ENCODE measurements at regions not wholly inside any gene's neighbourhood (a gene's known extent, or its start where the extent isn't known, plus 50 kb on each side); places are given as distances from the start of the nearest gene placed in this dataset.

GRCh38 chr11:134908583-134908982, 496.5 kb upstream of the B3GAT1 start:
- DNase-seq (ENCODE audit: low spot score) = no peak

- DNase-seq (ENCODE audit: low spot score) = no peak
These were observed 495.6 kb upstream of the B3GAT1 start for GRCh38 chr11:134907636-134908035.

GRCh38 chr11:134906356-134906955, 494.4 kb upstream of the B3GAT1 start:
- DNase-seq (ENCODE audit: low spot score) = no peak

- DNase-seq (ENCODE audit: low spot score) = no peak
These were observed 493.9 kb upstream of the B3GAT1 start for GRCh38 chr11:134905928-134906327.

DNA sequence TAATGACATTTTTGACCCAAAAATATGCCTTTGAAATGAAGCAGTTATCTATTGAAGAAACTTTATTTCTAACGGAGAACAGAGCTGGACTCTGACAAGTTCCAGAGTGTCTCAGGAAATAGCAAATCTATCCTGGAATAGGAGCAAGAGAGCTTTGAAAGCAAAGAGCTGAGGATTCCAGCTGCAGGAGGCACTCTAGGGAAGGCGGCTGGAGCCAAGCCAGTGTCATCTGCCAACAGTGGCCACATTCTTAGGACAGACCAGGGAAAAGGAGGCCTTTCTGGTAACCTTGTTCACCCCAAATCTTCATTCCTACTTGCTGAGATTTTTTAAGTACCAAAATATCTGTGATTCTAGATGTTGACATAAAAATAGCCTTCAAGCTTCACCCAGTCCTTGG, 493.5 kb upstream of the B3GAT1 start:
- no peak for DNase-seq (ENCODE audit: low spot score)

DNA sequence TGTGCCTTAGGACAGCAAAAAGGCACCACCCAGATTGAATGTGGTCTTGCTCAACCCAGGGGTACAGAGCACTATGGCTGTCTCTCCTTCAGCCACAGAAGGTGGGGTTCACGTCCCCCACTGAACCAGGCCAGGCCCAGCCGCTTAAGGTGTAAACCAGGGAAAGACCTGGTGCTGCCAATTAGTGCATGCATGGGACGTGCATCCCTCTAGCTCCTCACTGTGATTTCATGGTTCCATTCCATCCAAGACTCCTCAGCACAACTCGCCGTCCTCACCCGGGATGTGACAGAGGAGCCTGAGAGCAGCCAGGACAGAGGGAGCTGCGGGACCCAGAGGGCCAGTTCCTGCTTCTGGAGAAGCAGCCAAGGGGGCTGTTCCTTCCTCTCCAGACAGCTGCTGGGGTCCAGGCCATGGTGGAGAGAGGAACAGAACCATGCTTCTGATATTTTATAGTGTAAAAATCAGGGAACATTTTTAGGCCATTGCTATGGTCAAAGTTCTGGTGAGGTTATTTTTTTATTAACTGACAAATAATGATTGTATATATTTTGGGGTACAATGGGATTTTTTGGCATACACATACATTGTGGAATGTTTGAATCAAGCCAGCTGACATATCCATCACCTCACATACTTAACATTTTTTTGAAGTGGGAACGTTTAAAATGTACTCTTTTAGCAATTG, 492.2 kb upstream of the B3GAT1 start:
- DNase-seq (ENCODE audit: low spot score) = no peak

GRCh38 chr11:134901955-134902918, 490.2 kb upstream of the B3GAT1 start:
- DNase-seq (ENCODE audit: low spot score) = no peak

DNA sequence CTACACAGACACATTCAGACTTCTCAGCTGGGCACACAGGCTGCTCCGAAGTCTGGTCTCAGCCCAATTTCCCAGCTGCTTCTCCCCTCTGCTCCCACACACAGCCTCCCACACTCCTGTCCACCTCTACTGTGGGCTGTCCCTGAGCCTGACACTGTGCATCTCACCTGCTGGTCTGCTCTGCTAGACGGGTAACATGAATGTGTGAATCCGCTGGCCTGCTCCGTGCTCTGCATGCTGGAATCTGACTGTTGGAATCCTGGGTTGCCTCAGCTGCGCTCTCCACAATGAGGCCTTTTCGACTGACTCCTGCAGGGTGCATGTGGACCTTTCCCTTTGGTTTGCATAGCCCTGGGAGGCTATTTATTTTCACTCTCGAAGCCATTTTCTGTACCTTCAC, 489.5 kb upstream of the B3GAT1 start:
- DNase-seq (ENCODE audit: low spot score) = no peak

DNA sequence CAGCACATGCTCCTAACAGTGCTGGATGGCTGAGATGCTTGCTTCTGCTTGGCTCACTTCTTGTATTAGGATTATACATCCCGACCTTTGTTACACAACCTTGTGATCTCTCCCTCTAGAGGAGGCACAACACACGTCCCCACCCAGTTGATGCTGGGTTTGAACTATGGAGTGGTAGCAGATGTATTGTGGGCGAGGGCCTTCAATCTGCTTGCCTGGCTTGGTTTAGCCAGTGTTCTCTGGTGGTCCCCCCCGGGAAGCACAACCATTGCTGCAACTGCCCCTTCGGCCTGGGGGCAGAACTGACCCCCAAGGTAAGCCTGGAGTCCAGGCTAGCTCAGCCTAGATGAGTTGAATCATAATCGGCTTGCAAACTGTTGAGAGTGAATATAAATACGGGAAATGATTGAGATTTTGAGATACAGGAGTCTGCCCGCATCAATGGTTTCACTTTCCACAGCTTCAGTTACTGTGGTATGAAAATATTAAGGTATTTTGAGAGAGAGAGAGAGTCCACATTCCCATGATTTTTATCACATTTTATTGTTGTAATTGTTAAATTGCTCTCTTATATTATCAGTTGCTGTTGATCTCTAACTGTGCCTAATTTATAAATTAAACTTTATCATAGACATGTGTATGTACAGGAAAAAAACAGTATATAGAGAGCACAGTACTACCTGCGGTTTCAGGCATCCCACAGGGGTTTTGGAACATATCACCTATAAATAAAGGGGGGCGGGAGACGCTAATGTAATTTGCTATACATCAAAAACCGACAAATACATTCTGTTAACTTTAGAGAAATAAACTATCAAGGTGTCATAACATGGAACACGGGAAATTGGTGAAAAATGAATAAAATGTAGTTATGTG, 482.0 kb upstream of the B3GAT1 start:
- DNase-seq (ENCODE audit: low spot score) = no peak

DNA sequence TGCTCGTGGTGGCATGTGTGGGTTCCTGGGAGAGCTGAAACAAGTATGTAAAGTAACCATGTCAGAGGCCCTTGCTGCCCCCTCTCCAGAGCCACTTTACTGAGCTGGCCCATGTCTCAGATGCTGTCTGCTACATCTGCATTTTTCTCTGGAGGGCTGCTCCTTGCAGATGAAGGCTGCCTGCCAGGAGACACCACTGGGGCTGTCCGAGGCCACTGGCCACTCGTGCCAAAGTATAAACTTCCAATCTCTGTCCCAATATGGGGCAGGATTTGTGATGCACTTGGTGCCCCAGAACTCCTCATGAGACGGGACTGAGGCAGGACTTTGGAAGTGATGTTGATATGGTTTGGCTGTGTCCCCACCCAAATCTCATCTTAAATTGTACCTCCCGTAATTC, 478.4 kb upstream of the B3GAT1 start:
- no peak for DNase-seq (ENCODE audit: low spot score)

DNA sequence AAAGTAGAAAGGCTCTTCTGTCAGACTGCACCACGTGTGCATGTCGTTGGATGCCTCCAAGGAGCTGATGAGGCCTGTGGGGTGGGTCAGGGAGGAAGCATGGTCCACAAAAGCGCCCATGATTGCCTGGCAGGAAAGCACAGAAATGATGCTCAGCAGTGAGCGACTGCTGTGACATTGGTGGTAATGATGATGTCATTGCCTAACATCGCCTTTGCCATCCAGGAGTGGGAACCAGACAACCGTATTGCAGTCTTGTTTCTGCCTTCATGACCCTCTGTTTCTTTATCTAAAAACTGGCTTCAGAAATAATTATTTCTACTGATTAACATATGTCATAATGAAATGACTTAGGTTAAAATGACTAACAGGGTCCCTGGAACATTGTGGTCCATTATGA, 477.8 kb upstream of the B3GAT1 start:
- no peak for DNase-seq (ENCODE audit: low spot score)

DNA sequence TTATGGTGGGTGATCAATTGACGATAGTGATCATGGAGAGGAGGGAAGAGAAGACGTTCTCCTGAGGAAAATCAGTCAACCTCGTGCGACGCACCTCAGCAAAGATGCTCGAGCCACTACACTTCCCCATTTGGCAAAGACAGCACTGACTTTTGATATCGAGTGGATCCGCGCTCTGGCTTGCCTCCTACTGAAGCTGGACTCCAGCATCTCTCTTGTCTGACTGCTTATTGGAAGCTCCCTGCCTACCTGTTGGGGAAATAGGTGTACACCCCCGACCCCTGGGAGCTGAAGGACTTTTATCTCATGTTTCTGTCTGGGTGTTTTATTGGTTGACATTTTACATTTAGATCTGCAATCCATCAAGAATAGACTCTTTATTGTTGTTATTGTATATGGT, 476.8 kb upstream of the B3GAT1 start:
- no peak for DNase-seq (ENCODE audit: low spot score)

GRCh38 chr11:134887896-134888295, 475.9 kb upstream of the B3GAT1 start:
- DNase-seq (ENCODE audit: low spot score) = no peak

GRCh38 chr11:134883484-134883883, 471.4 kb upstream of the B3GAT1 start:
- no peak for DNase-seq (ENCODE audit: low spot score)

DNA sequence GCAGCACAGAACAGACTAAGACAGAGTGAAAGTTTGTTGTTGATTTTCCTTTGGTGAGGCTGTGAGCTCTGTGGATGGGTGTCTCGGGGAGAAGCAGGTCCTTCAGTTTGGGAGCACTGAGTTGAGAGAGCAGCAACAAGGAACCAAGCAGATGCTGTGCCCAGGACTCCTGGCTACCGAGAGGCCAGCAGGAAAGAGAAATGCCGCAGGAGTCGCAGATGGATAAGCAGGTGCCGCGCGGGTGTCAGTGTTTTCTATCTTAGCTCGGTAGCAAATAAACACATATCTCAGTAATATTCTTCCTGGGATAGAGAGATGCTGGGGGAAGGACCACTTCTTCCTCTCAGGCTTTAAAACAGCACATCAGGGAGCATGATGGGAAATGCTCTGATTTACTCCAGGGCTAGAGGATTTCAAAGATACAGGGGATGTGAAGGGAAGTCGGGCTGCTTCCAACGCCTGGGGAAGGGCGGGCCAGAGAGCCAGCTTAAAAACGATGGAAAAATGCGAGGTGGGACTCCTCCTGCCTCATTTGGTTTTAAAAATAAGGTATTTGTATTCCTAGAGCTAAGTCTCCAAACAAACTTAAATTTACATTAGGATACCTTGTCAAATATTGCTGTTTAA, 470.7 kb upstream of the B3GAT1 start:
- DNase-seq (ENCODE audit: low spot score) = no peak

- DNase-seq (ENCODE audit: low spot score) = no peak
These were observed 470.1 kb upstream of the B3GAT1 start for GRCh38 chr11:134882141-134882540.

DNA sequence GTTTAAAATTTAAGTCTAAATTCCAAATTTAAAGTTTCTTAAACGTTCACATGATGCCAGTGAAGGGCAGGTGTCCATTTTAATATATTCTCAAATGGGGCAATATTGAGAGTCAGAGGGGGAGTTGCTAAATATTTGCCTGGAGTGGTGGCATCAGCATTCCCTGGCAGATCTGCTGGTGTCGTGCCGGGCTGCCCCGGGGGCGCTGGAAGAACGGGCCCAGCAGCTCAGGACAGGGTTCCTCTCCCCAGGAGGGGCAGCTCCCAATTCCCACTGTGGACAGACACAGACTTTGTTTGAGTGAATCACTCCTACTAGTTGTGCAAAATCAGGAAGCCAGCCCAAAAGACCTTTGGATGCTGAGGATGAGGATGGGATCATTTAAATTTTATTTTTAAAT, 468.7 kb upstream of the B3GAT1 start:
- no peak for DNase-seq (ENCODE audit: low spot score)

DNA sequence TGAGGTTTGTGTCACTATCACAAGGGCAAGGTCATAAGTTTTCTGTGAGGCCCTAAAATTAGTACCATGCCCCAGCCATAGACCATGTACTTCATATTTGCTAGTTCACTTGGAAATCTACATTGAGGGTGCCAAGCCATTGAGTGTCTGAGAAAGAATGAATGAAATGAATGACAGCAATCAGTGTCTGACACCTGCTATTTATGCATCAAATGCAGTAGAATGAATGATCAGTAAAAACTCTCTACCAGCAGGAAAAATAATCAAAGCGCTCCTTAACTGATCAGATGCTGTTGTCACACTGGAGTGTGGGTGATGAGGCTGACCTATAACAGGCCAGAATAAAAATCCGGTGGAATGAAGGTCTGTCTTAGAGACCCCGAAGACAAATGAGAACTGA, 467.9 kb upstream of the B3GAT1 start:
- no peak for DNase-seq (ENCODE audit: low spot score)

DNA sequence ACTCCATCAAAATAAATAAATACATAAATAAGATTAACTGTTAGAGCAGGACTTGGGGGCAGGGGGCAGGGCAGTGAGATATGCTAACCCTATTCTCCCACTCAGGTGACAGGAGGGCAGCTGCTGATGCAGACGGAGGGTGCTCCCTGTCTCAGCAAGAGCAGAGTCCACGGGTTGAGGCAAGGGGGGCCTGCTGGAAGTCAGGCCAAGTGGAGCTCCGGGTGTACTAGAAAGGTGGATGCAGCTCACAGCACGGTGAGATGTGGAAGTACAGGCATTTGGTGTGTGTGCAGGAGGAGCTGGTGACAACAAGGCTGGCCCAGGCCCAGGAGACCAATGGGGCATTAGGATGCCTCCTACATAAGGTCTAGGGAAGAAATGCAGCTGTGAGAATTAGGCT, 467.3 kb upstream of the B3GAT1 start:
- DNase-seq (ENCODE audit: low spot score) = no peak

DNA sequence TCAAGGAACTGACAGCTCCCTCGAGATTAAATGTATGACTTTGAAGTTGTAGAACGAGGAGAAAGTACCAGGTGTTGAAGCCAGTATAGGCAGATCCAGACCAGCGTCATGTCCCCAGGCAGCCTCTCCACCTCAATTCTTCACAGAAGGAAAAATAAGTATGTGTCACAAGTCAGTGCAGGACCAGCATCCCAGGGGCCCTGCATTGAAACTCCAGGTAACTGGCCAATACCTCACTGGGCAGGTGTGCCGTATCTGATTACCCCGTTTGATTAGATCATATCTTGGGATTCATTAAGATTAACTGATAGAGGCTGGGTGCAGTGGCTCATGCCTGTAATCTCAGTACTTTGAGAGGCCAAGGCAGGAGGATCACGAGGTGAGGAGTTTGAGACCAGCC, 466.7 kb upstream of the B3GAT1 start:
- no peak for DNase-seq (ENCODE audit: low spot score)

GRCh38 chr11:134876226-134876625, 464.2 kb upstream of the B3GAT1 start:
- no peak for DNase-seq (ENCODE audit: low spot score)
